ENCODE measurements at regions not wholly inside any gene's neighbourhood (a gene's known extent, or its start where the extent isn't known, plus 50 kb on each side); places are given as distances from the start of the nearest gene placed in this dataset.
"Not testable (repeated sequence)": the region's sequence is repeated elsewhere in the genome, so short reads cannot be mapped to it uniquely, and the experiment has no call there.

DNA sequence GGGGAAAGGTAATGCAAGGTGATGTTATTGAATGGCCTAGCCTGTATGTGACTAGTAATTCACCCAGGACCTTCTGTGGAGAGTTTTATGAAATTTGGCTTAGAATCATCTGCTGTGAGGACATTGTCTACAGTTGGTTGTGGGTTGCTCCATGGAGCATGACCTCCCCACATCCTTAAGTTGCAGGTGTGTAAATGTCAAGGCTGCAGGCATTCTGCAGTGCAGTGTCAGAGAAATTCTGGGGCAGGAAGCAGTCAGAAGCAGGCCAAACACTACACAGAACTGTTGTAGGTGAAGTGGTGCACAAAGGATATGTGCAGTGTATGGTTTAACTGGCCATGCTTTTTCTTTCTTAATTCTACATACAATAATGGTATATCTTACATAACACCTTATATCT is 588.3 kb downstream of the EBF1 start:
- no peaks in the 10 kb centered on the region for H3K36me3 ChIP-seq (ENCODE audit: control insufficient read depth, insufficient read depth, low read length)
- H3K27me3 ChIP-seq (ENCODE audit: control insufficient read depth, insufficient read depth, low read length, poor library complexity, severe bottlenecking) = no peaks in the 10 kb centered on the region
- no peak overlapping the region for H3K4me3 ChIP-seq (ENCODE audit: insufficient read depth, low read depth, low read length)
- no peaks in the 10 kb centered on the region for H3K9me3 ChIP-seq (ENCODE audit: control insufficient read depth, low read length)
- H3K4me1 ChIP-seq (ENCODE audit: control insufficient read depth, insufficient read depth, low read length) = no peaks in the 10 kb centered on the region
- H3K27ac ChIP-seq (ENCODE audit: insufficient read depth, low read depth, low read length, poor library complexity, severe bottlenecking) = no peak overlapping the region

DNA sequence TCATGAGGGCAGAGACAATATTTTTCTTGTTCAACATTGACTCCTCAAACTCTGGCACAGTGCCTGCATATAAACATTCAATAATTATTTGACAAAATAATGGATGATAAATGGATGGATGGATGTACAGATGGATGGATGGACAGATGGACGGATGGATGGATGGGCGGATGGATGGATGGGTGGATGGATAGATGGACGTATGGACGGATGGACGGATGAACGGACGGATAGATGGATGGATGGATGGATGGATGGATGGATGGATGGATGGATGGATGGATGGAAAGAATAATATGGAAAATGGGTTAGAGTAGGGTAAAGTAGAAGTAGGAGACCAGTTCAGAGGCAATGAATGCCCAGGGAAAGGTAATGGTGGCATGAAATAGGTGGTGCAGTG is 589.2 kb downstream of the EBF1 start:
- H3K9me3 ChIP-seq (ENCODE audit: control insufficient read depth, low read length) = no peaks in the 10 kb centered on the region

GRCh38 chr5:158506648-158507047 is 593.1 kb downstream of the EBF1 start:
- no peaks in the 10 kb centered on the region for H3K9me3 ChIP-seq (ENCODE audit: control insufficient read depth, low read length)
- no peaks in the 10 kb centered on the region for H3K4me1 ChIP-seq (ENCODE audit: control insufficient read depth, insufficient read depth, low read length)
- H3K4me3 ChIP-seq (ENCODE audit: insufficient read depth, low read depth, low read length) = no peak overlapping the region
- H3K27me3 ChIP-seq (ENCODE audit: control insufficient read depth, insufficient read depth, low read length, poor library complexity, severe bottlenecking) = no peaks in the 10 kb centered on the region
- no peak overlapping the region for H3K27ac ChIP-seq (ENCODE audit: insufficient read depth, low read depth, low read length, poor library complexity, severe bottlenecking)
- no CpG with 5 or more reads among the region's 1 CpG for WGBS, 2 experiments
- no peaks in the 10 kb centered on the region for H3K36me3 ChIP-seq (ENCODE audit: control insufficient read depth, insufficient read depth, low read length)

More for the DNA sequence above, 589.2 kb downstream of the EBF1 start:
- Histone ChIP-seq H3K27me3 (ENCODE audit: control insufficient read depth, insufficient read depth, low read length, poor library complexity, severe bottlenecking) (no peaks in the 10 kb centered on the region), H3K36me3 (ENCODE audit: control insufficient read depth, insufficient read depth, low read length) (no peaks in the 10 kb centered on the region), H3K4me3 (ENCODE audit: insufficient read depth, low read depth, low read length) (no peak overlapping the region), H3K4me1 (ENCODE audit: control insufficient read depth, insufficient read depth, low read length) (no peaks in the 10 kb centered on the region), H3K27ac (ENCODE audit: insufficient read depth, low read depth, low read length, poor library complexity, severe bottlenecking) (no peak overlapping the region)
- 92 to 96% methylated on average over 7 of the region's 7 CpGs for WGBS, 2 experiments

GRCh38 chr5:158502686-158503085 is 597.0 kb downstream of the EBF1 start:
- WGBS, 2 experiments = 92 to 94% methylated on average over 5 of the region's 5 CpGs
- no peaks in the 10 kb centered on the region for H3K9me3 ChIP-seq (ENCODE audit: control insufficient read depth, low read length)

GRCh38 chr5:158499892-158500418 is 599.8 kb downstream of the EBF1 start:
- WGBS, 2 experiments = 91 to 97% methylated on average over 6 of the region's 6 CpGs
- Histone ChIP-seq H3K4me1 (ENCODE audit: control insufficient read depth, insufficient read depth, low read length) (no peaks in the 10 kb centered on the region), H3K9me3 (ENCODE audit: control insufficient read depth, low read length) (no peaks in the 10 kb centered on the region), H3K27me3 (ENCODE audit: control insufficient read depth, insufficient read depth, low read length, poor library complexity, severe bottlenecking) (no peaks in the 10 kb centered on the region), H3K27ac (ENCODE audit: insufficient read depth, low read depth, low read length, poor library complexity, severe bottlenecking) (no peak overlapping the region), H3K4me3 (ENCODE audit: insufficient read depth, low read depth, low read length) (no peak overlapping the region), H3K36me3 (ENCODE audit: control insufficient read depth, insufficient read depth, low read length) (no peaks in the 10 kb centered on the region)

More at GRCh38 chr5:158502686-158503085, 597.0 kb downstream of the EBF1 start:
- Histone ChIP-seq H3K27ac (ENCODE audit: insufficient read depth, low read depth, low read length, poor library complexity, severe bottlenecking) (no peak overlapping the region), H3K36me3 (ENCODE audit: control insufficient read depth, insufficient read depth, low read length) (no peaks in the 10 kb centered on the region), H3K27me3 (ENCODE audit: control insufficient read depth, insufficient read depth, low read length, poor library complexity, severe bottlenecking) (no peaks in the 10 kb centered on the region), H3K4me3 (ENCODE audit: insufficient read depth, low read depth, low read length) (no peak overlapping the region), H3K4me1 (ENCODE audit: control insufficient read depth, insufficient read depth, low read length) (no peaks in the 10 kb centered on the region)

- 96 to 98% methylated on average over 10 of the region's 10 CpGs for WGBS, 2 experiments
- H3K9me3 ChIP-seq (ENCODE audit: control insufficient read depth, low read length) = no peaks in the 10 kb centered on the region
Observed at GRCh38 chr5:158499075-158499891, 600.4 kb downstream of the EBF1 start.

GRCh38 chr5:158496624-158497023 is 603.1 kb downstream of the EBF1 start:
- Histone ChIP-seq H3K4me1 (ENCODE audit: control insufficient read depth, insufficient read depth, low read length) (no peaks in the 10 kb centered on the region), H3K4me3 (ENCODE audit: insufficient read depth, low read depth, low read length) (no peak overlapping the region), H3K36me3 (ENCODE audit: control insufficient read depth, insufficient read depth, low read length) (no peaks in the 10 kb centered on the region)

More at GRCh38 chr5:158499075-158499891, 600.4 kb downstream of the EBF1 start:
- Histone ChIP-seq H3K27me3 (ENCODE audit: control insufficient read depth, insufficient read depth, low read length, poor library complexity, severe bottlenecking) (no peaks in the 10 kb centered on the region), H3K36me3 (ENCODE audit: control insufficient read depth, insufficient read depth, low read length) (no peaks in the 10 kb centered on the region), H3K4me1 (ENCODE audit: control insufficient read depth, insufficient read depth, low read length) (no peaks in the 10 kb centered on the region), H3K27ac (ENCODE audit: insufficient read depth, low read depth, low read length, poor library complexity, severe bottlenecking) (no peak overlapping the region), H3K4me3 (ENCODE audit: insufficient read depth, low read depth, low read length) (no peak overlapping the region)

DNA sequence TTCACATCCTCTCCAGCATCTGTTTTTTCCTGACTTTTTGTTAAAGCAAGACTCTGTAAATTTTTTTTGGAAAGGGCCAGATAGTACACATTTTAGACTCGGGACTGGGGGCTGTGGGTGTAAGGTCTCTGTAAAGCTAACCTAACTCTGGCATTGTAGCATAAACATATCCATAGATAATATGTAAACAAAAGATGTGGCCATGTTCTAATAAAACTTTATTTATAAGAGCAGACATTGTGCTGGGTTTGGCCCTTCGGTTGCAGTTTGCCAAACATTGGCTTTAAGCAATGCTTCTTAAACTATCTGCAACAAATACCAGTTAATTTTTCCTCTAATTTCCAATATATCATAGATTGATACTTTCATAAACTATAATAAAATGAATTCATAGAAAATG is 605.2 kb downstream of the EBF1 start:
- WGBS, 2 experiments = 83 to 100% methylated on average over 1 to 2 of the region's 2 CpGs
- Histone ChIP-seq H3K4me1 (ENCODE audit: control insufficient read depth, insufficient read depth, low read length) (no peaks in the 10 kb centered on the region), H3K4me3 (ENCODE audit: insufficient read depth, low read depth, low read length) (no peak overlapping the region), H3K27ac (ENCODE audit: insufficient read depth, low read depth, low read length, poor library complexity, severe bottlenecking) (no peak overlapping the region), H3K27me3 (ENCODE audit: control insufficient read depth, insufficient read depth, low read length, poor library complexity, severe bottlenecking) (no peaks in the 10 kb centered on the region), H3K36me3 (ENCODE audit: control insufficient read depth, insufficient read depth, low read length) (no peaks in the 10 kb centered on the region), H3K9me3 (ENCODE audit: control insufficient read depth, low read length) (no peaks in the 10 kb centered on the region)

More at GRCh38 chr5:158496624-158497023, 603.1 kb downstream of the EBF1 start:
- Histone ChIP-seq H3K27me3 (ENCODE audit: control insufficient read depth, insufficient read depth, low read length, poor library complexity, severe bottlenecking) (no peaks in the 10 kb centered on the region), H3K27ac (ENCODE audit: insufficient read depth, low read depth, low read length, poor library complexity, severe bottlenecking) (no peak overlapping the region), H3K9me3 (ENCODE audit: control insufficient read depth, low read length) (no peaks in the 10 kb centered on the region)
- WGBS, 2 experiments = 89 to 94% methylated on average over 1 to 2 of the region's 3 CpGs

- not testable (repeated sequence) for H3K27me3 ChIP-seq (ENCODE audit: control insufficient read depth, insufficient read depth, low read length, poor library complexity, severe bottlenecking); H3K36me3 ChIP-seq (ENCODE audit: control insufficient read depth, insufficient read depth, low read length); H3K9me3 ChIP-seq (ENCODE audit: control insufficient read depth, low read length); H3K27ac ChIP-seq (ENCODE audit: insufficient read depth, low read depth, low read length, poor library complexity, severe bottlenecking); H3K4me3 ChIP-seq (ENCODE audit: insufficient read depth, low read depth, low read length); H3K4me1 ChIP-seq (ENCODE audit: control insufficient read depth, insufficient read depth, low read length)
- 100% methylated on average over 2 of the region's 2 CpGs for WGBS, 2 experiments
Observed at GRCh38 chr5:158494044-158494443, 605.7 kb downstream of the EBF1 start.

DNA sequence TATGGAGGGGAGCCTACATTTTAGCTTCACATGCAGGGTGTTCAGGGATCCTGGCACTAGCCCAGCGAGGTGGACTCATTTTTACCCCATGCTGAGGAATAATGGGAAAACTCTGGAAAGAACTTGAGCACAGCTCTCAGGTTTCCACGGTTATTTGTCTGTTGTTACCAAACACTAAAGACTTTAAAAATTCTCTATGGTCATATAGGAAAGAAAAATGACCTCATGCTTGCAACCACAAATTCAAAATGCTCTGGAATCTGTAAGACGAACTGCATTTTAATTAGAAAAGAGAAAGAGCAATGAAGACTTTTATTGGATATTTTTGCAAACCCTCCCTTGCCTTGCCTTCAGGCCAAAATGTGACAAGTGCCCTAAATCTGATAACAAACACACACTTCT is 606.9 kb downstream of the EBF1 start:
- Histone ChIP-seq H3K9me3 (ENCODE audit: control insufficient read depth, low read length) (no peaks in the 10 kb centered on the region), H3K4me1 (ENCODE audit: control insufficient read depth, insufficient read depth, low read length) (no peaks in the 10 kb centered on the region), H3K27me3 (ENCODE audit: control insufficient read depth, insufficient read depth, low read length, poor library complexity, severe bottlenecking) (no peaks in the 10 kb centered on the region), H3K36me3 (ENCODE audit: control insufficient read depth, insufficient read depth, low read length) (no peaks in the 10 kb centered on the region), H3K4me3 (ENCODE audit: insufficient read depth, low read depth, low read length) (no peak overlapping the region), H3K27ac (ENCODE audit: insufficient read depth, low read depth, low read length, poor library complexity, severe bottlenecking) (no peak overlapping the region)
- 94 to 99% methylated on average over 3 of the region's 3 CpGs for WGBS, 2 experiments

Measured in ectodermal cell (in vitro differentiated cells).